H1 (cell line): ENCODE measurements at regions not wholly inside any gene's neighbourhood (a gene's known extent, or its start where the extent isn't known, plus 50 kb on each side); places are given as distances from the start of the nearest gene placed in this dataset.

Experiments
- GTF2F1 ChIP-seq: IDR thresholded peaks from 2 replicates; pipeline ENCODE4 v1.6.1; 2012; ENCODE audit warnings: low read depth, low read length, improper control_type of control experiment, borderline replicate concordance
- JUND ChIP-seq: IDR thresholded peaks from 2 replicates; pipeline ENCODE4 v1.6.1; 2011; ENCODE audit warnings: mild to moderate bottlenecking, improper control_type of control experiment, low read length
- POLR2A ChIP-seq, 2 experiments: IDR thresholded peaks; 1 replicate in 1 of 2; 2 replicates in 1 of 2; pipeline ENCODE4 v1.6.1; 2011; ENCODE audit warnings: low read depth in 2 of 2, low read length in 2 of 2, mild to moderate bottlenecking in 2 of 2; ENCODE audit errors: control extremely low read depth in 1 of 2
- SUZ12 ChIP-seq: fragments of 200-600 bp; sonication (generic); IDR thresholded peaks from 2 replicates; pipeline ENCODE4 v1.6.1; 2012; ENCODE audit warnings: mild to moderate bottlenecking, inconsistent platforms, low read length, moderate library complexity, mixed read lengths
- USF2 ChIP-seq: IDR thresholded peaks from 2 replicates; pipeline ENCODE4 v1.6.1; 2011; ENCODE audit warnings: low read length, improper control_type of control experiment

GRCh38 chr3:81349816-81350340 lies 411.6 kb downstream of the GBE1 start (continued):
- no peak for TF ChIP-seq SUZ12
- TF ChIP-seq USF2 = no peak
- TF ChIP-seq JUND = no peak
- no peak for TF ChIP-seq GTF2F1
- TF ChIP-seq POLR2A (IDR thresholded peaks at IDR 0.05; ENCODE audit: control extremely low read depth in 1 of 2, low read depth in 2 of 2, low read length in 2 of 2) = no peak
